ENCODE measurements at regions not wholly inside any gene's neighbourhood (a gene's known extent, or its start where the extent isn't known, plus 50 kb on each side); places are given as distances from the start of the nearest gene placed in this dataset.
"Not testable (repeated sequence)": the region's sequence is repeated elsewhere in the genome, so short reads cannot be mapped to it uniquely, and the experiment has no call there.

DNA sequence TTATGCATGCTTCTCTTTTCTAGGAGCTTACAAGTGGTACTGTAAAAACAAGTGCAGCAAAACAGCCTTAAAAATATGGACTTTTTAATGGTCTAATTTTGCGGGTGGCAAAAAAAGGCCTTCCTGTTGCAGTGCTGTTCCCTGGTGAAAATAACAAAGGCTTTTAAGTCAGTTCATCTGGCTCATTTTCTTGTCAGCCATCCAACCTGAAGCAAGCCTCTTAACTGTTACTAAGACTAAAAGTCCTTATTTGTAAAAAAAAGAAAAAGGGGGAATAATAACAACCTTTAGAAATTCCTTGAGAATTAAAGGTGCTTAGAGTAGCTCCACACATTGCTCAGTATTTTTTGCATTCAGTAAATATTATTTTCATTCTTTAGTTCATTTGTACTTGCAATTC lies 200.5 kb upstream of the CHORDC1 start:
- intact Hi-C loops (cut with micrococcal nuclease), result no loop called here
- TF ChIP-seq EZH2 (IDR thresholded peaks at IDR 0.05; ENCODE audit: low read length, unreplicated experiment) (no peak), EZH2phosphoT487 (IDR thresholded peaks at IDR 0.05; ENCODE audit: borderline replicate concordance, low read length) (no peak), CTCF (conservative IDR thresholded peaks at IDR 0.05; ENCODE audit: low read depth, low read length) (no peak)
- ATAC-seq, result no peak
- no peak overlapping the region for H3K4me3 ChIP-seq (ENCODE audit: low read length)
- no peaks in the 10 kb centered on the region for H4K20me1 ChIP-seq (ENCODE audit: low read length)
- H3K9me3 ChIP-seq (ENCODE audit: low read length), result no peaks in the 10 kb centered on the region
- ChIA-PET POLR2A (ENCODE audit: unreplicated experiment) (no interaction called here), CTCF (no interaction called here)
- no peaks in the 10 kb centered on the region for H3F3A ChIP-seq (ENCODE audit: low read length, unreplicated experiment)
- DNase-seq, result no peak
- no peak overlapping the region for H3K27ac ChIP-seq (ENCODE audit: low read length)
- H2AFZ ChIP-seq (ENCODE audit: low read length), result 0 out of 2 replicates have a peak overlapping the region, but pooled peaks have one; percentile 19
- peaks cover 10% of the 10 kb centered on the region; the same call in 1 of the 2 replicates for H3K27me3 ChIP-seq (ENCODE audit: low read length)
- no TSS peak for BruUV-seq (replicated peaks)
- no peaks in the 10 kb centered on the region for H3K79me2 ChIP-seq (ENCODE audit: low read length)
- no peak overlapping the region for H3K4me2 ChIP-seq (ENCODE audit: low read length)
- H3K9me2 ChIP-seq (replicated peaks; ENCODE audit: low read length), result no peaks in the 10 kb centered on the region
- H3K9ac ChIP-seq (ENCODE audit: low read length), result no peak overlapping the region
- H3K4me1 ChIP-seq (ENCODE audit: insufficient read depth, low read length), result no peaks in the 10 kb centered on the region
- H3K36me3 ChIP-seq (ENCODE audit: low read depth, low read length), result no peaks in the 10 kb centered on the region

DNA sequence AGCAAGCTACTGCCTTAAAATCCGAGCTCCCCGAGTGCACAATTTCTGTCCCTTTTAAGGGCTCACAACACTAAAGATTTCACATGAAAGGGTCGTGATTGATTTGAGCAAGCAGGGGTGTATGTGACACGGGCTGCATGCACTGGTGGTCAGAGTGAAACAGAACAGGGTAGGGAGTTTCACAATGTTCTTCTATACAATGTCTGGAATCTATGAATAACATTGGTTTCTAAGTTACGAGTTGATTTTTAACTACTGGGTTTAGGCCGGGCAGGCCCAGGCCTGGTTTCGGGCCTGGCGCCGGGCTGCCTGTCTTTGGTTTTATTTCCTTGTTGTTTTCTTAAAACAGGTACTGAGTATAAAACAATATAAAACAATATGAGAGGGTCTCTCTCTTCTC lies 199.9 kb upstream of the CHORDC1 start:
- H3F3A ChIP-seq (ENCODE audit: low read length, unreplicated experiment); H3K9me2 ChIP-seq (replicated peaks; ENCODE audit: low read length); H4K20me1 ChIP-seq (ENCODE audit: low read length); CTCF ChIA-PET; BruUV-seq (replicated peaks); POLR2A ChIA-PET (ENCODE audit: unreplicated experiment); H3K4me2 ChIP-seq (ENCODE audit: low read length); H3K9me3 ChIP-seq (ENCODE audit: low read length); H2AFZ ChIP-seq (ENCODE audit: low read length); H3K27ac ChIP-seq (ENCODE audit: low read length); H3K36me3 ChIP-seq (ENCODE audit: low read depth, low read length); H3K79me2 ChIP-seq (ENCODE audit: low read length); DNase-seq; H3K4me3 ChIP-seq (ENCODE audit: low read length); H3K27me3 ChIP-seq (ENCODE audit: low read length); ATAC-seq; H3K4me1 ChIP-seq (ENCODE audit: insufficient read depth, low read length); intact Hi-C loops (cut with micrococcal nuclease); H3K9ac ChIP-seq (ENCODE audit: low read length): not testable (repeated sequence)

DNA sequence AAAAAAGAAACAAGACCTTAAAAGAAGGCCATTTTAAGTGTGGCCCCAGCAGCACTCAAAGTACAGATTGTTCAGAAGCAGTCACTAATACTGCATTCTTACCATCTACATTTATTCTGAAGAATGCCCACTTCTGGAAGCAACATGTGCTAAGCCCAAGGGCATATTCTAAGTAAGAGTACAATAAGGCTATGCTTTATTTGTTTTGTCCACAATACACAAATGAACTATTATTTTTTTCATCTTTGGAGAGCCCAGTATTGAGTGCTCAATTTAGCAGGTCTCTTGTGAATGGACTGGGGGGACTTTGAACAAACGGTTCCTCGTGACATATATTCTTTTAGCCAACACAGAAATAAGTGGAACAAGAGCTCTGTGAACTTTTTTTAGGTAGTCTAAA lies 191.4 kb upstream of the CHORDC1 start:
- Histone ChIP-seq H3K4me2 (ENCODE audit: low read length) (no peak overlapping the region), H3K36me3 (ENCODE audit: low read depth, low read length) (no peaks in the 10 kb centered on the region), H2AFZ (ENCODE audit: low read length) (no peak overlapping the region), H3F3A (ENCODE audit: low read length, unreplicated experiment) (no peaks in the 10 kb centered on the region), H3K9me3 (ENCODE audit: low read length) (no peaks in the 10 kb centered on the region), H3K79me2 (ENCODE audit: low read length) (no peaks in the 10 kb centered on the region), H3K4me3 (ENCODE audit: low read length) (no peak overlapping the region), H3K27ac (ENCODE audit: low read length) (no peak overlapping the region), H3K9me2 (replicated peaks; ENCODE audit: low read length) (no peaks in the 10 kb centered on the region), H3K27me3 (ENCODE audit: low read length) (no peaks in the 10 kb centered on the region), H3K4me1 (ENCODE audit: insufficient read depth, low read length) (no peaks in the 10 kb centered on the region), H3K9ac (ENCODE audit: low read length) (no peak overlapping the region), H4K20me1 (ENCODE audit: low read length) (no peaks in the 10 kb centered on the region)
- intact Hi-C loops (cut with micrococcal nuclease), result no loop called here
- CTCF ChIA-PET, result no interaction called here
- ATAC-seq (no peak), DNase-seq (no peak)
- TF ChIP-seq EZH2 (IDR thresholded peaks at IDR 0.05; ENCODE audit: low read length, unreplicated experiment) (no peak), EZH2phosphoT487 (IDR thresholded peaks at IDR 0.05; ENCODE audit: borderline replicate concordance, low read length) (no peak), CTCF (conservative IDR thresholded peaks at IDR 0.05; ENCODE audit: low read depth, low read length) (no peak)
- BruUV-seq (replicated peaks), result no TSS peak
- POLR2A ChIA-PET (ENCODE audit: unreplicated experiment), result no interaction called here
